GM12874 (cell line): ENCODE measurements at regions not wholly inside any gene's neighbourhood (a gene's known extent, or its start where the extent isn't known, plus 50 kb on each side); places are given as distances from the start of the nearest gene placed in this dataset.

ENCODE experiments used
- TF ChIP-seq, protein P1 (sequence below): IDR thresholded peaks from 2 replicates; pipeline ENCODE4 v1.5.1; 2011; ENCODE audit warnings: low read depth, mild to moderate bottlenecking, control low read depth, low read length, moderate library complexity; ENCODE audit not compliant: insufficient read depth

GRCh38 chr7:35581605-35582210 is 113.2 kb downstream of the HERPUD2 start:
- TF ChIP-seq, protein P1, sequence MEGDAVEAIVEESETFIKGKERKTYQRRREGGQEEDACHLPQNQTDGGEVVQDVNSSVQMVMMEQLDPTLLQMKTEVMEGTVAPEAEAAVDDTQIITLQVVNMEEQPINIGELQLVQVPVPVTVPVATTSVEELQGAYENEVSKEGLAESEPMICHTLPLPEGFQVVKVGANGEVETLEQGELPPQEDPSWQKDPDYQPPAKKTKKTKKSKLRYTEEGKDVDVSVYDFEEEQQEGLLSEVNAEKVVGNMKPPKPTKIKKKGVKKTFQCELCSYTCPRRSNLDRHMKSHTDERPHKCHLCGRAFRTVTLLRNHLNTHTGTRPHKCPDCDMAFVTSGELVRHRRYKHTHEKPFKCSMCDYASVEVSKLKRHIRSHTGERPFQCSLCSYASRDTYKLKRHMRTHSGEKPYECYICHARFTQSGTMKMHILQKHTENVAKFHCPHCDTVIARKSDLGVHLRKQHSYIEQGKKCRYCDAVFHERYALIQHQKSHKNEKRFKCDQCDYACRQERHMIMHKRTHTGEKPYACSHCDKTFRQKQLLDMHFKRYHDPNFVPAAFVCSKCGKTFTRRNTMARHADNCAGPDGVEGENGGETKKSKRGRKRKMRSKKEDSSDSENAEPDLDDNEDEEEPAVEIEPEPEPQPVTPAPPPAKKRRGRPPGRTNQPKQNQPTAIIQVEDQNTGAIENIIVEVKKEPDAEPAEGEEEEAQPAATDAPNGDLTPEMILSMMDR, result no peak

GRCh38 chr7:35576031-35576573 is 118.8 kb downstream of the HERPUD2 start:
- TF ChIP-seq, protein P1, result no peak

DNA sequence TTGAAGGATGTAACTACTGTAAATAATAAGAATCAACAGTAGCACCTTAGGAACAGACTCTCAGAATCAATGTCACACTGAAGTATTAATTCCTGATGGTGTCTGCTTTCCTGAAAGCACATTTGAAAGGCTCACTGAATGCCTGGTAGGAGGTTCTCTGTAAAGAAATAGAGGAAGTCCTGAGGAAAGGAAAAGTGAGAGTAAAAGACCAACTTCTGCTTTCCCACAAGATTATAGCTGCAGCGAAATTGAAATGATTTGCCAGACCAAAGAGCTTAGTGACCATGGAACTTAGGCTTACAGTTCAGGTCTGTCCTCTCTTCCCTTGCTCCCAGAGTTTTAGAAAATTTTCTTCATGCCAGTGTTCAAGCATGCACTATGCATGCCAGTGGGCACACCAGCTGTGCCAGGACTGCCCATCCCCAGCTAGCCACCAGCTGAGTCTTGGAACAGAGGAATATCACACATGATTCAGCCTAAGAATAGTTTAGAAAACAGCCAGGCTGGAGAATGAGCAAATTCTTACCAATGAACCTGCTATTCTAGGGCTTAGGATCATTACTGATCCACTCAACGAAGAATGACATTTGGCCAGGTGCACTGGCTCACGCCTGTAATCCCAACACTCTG is 123.2 kb downstream of the HERPUD2 start:
- TF ChIP-seq, protein P1, result no peak

DNA sequence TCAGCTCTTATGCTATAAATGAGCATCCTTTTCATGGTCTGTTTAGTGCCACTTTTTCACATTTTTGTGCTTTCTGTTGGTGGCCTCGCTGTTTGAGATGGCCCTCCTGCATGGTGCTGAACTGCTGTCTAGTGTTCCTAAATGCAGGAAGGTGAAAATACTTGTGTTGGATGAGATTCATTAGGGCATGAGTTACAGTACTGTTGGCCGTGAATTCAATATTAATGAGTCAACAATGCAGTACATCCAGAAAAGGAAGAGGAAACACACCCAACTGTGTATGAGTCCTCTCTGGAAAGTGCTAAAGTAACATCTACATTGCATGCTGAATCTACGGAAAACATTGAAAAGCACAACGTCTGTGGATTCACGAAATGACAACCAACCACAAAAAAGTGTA is 124.0 kb downstream of the HERPUD2 start:
- TF ChIP-seq, protein P1, result no peak

DNA sequence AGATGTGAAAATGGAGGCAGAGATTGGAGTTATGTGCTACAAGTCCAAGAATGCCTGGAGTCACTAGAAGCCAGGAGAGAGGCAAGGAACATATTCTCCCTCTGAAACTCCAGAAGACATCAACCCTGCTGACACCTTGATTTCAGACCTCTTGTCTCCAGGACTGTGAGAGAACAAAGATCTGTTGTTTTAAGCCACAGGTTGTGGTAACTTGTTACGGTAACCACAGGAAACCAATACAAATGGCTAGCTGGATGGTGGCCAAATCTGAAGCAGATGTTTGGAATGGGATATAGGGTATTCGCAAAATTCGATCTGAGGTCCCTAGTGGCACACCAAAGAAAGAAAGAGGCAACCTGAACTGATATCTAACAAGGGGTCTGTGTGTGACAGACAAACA is 129.0 kb downstream of the HERPUD2 start:
- TF ChIP-seq, protein P1, result no peak

- TF ChIP-seq, protein P1, result no peak
These were observed 136.1 kb downstream of the HERPUD2 start for GRCh38 chr7:35558841-35559240.

DNA sequence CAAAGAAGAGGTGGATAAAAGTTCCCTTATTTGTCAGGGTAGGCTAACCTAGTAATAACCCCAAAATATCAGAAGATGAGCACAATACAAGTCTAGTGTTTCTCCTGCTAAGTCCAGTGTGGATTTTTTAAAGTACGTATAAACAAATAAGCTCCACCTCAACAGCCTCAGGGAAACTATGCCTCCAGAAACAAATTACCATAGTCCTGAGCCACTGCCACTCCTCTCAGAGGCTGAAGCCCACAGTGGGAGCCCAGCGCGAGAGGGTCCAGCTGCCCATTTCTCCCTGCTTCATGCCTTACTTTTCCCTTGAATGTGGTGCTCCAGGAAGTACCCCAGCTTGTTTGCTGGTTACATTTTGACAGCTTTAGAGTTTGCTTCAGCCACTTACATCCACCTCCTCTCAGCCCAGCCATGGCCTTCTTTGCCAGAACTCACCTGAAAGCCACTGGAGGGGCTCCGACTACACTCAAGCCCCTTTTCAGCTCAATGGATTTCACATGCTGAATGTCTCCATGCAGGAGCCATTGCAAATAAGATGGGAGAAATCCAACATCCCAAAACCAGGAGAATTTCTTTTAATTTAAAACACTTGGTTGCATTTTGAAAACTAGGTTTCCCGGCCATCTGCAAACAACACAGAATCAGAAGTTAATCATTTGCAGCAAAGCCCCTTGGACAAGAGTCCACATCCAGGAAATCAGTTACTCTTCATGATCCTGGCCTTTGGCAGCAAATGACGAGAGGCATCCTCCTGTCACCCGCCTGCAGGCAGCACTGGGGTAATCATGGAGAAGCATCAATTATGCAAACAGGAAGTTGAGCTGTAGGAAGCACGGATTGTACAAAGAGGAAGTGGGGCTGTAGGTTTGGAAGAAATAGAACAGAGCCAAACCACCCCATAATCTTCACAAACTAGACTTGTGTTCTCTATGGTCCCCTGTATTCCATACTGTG is 138.1 kb downstream of the HERPUD2 start:
- TF ChIP-seq, protein P1, result no peak
